ENCODE measurements at regions not wholly inside any gene's neighbourhood (a gene's known extent, or its start where the extent isn't known, plus 50 kb on each side); places are given as distances from the start of the nearest gene placed in this dataset.

DNA sequence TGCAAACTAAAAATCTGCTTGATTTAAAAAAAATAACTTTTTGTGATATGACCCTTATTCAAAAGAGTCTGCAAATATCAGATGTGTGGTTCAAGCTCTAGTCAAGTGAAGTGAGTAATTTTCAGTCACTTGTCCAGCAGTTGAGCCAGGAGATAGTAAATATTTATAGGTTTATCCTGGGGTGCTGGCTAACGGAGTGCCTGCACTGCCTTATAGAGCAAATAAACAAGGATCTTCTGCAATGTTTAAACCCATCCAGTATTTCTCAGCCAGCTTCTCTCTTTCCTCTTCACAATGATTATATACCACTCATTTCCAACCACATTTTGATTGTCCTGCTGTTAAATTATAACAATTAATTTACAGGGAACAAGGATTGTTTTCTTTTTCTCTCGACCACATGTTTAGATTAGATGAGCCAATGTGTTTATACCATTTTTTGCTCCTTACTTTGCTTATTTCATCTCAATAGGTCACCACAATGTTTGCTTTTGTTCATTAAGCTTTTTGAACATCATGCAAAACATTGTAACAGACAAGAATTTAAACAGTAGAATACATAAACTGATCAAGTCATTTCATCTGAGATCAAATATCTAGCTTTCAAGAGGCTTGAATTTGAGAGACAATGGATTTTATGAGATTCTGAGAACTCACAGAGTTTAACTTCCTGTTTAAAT lies 60.3 kb upstream of the GREM2 start:
- no peak for DNase-seq

DNA sequence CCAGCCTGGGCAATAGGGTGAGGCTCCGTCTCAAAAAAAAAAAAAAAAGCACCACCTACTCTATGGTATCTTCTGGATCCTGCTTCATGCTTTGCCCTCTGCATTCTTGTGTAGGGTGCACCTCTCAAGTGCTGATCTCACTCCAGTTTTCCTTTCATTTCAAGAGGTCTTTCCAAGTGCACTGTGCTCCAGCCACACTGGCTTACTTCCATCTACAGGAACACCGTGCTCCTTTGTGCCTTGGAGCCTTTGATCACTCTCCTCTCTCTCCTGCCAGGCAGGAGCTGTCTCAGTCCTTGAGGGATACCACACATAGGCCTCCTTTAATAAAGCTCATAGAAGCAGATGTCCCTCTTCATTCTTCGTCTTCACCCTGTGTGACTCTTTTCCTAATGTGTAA lies 55.4 kb upstream of the GREM2 start:
- no peak for DNase-seq

DNA sequence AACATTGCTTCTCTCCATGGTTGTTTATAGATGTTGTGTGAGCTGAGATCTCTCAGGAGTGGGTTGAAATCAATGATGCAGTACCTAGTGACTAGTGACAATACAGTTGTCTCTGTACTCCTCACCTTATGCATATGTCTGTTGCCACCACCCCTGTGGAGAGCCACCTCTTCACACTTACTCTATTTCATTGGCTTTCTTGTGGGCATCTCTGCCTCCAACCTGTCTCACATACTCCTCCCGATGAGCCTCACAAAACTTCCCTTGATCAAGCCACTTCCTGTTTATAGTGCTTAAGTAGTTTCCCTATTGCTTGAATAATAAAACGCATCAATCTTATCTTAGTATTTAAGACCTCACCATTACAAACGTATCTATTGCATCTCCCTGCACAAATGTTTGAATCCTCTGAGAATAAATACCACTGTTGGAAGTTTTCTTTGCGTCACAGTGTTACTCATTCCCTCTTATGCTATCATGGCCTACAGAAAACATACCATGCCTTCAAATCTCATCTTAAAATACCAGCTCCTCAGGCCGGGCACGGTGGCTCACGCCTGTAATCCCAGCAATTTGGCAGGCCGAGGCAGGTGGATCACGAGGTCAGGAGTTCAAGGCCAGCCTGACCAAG lies 54.7 kb upstream of the GREM2 start:
- DNase-seq, result no peak

DNA sequence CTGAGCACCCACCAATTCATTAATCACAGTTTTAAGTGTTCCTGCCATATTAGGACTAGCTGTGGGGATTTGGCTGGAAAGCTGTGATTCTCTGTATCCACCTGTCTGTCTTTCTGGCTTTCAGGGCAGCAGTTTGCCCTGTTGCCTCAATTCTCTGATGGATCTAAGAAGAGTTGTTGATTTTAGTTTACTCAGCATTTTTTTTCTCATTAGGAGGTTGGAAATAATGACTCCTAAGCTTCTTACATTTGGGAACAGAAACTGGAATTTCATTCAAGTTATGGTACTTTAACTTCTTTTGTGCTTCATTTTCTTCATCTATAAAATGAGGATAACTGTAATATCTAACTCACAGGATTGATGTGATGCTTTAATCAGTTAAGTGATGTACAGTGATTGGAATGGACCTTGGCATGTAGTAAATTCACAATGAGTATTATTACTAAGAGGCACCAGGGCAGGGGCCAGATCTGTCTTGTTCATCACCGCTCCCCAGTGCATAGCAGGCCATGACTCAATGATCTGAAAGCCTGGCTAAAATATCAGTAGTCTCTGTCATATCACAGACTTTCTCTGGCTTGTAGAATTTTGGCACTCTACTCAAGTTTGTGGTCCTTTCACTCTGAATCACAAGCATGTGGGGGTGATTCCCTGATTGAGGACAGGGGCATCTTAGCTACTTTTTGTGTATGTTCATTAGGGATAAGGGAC lies 51.4 kb upstream of the GREM2 start:
- no peak for DNase-seq
